Testis (tissue), 2 donors: ENCODE measurements at regions not wholly inside any gene's neighbourhood (a gene's known extent, or its start where the extent isn't known, plus 50 kb on each side); places are given as distances from the start of the nearest gene placed in this dataset.

Experiments
- DNase-seq: peaks from one replicate; pipeline ENCODE4 v3.0.0-alpha.2; 2019
- H3K27ac ChIP-seq, 2 donors: fragments of 200-600 bp; sonication (generic); one replicate each; pipeline ENCODE4 v1.5.1; 2019
- H3K27me3 ChIP-seq: fragments of 200-600 bp; sonication (generic); one replicate; pipeline ENCODE4 v1.5.1; 2019
- H3K36me3 ChIP-seq: fragments of 200-600 bp; sonication (generic); one replicate; pipeline ENCODE4 v1.5.1; 2017; ENCODE audit warnings: low read depth; ENCODE audit errors: missing control alignments
- H3K4me1 ChIP-seq: fragments of 200-600 bp; sonication (generic); one replicate; pipeline ENCODE4 v1.5.1; 2019
- H3K4me3 ChIP-seq, 2 donors: fragments of 200-600 bp; sonication (generic); one replicate each; pipeline ENCODE4 v1.5.1; 2017 to 2019
- H3K9me3 ChIP-seq: fragments of 200-600 bp; sonication (generic); one replicate; pipeline ENCODE4 v1.5.1; 2017
- POLR2A ChIP-seq: fragments of 450-650 bp; IDR thresholded peaks from one replicate; pipeline ENCODE4 v1.6.1; 2017; ENCODE audit warnings: antibody characterized with exemption, mild to moderate bottlenecking, moderate library complexity
- WGBS, 2 donors: methylation state at CpG; one replicate each; pipeline ENCODE4 v1.1.5; 2018; 5-methylcytosine and 5-hydroxymethylcytosine counted together
- intact Hi-C: fragments of 100-400 bp; cut with DNase I; formaldehyde crosslinking; loops from one replicate; pipeline ENCODE4 v1.15.1; 2023; ENCODE audit warnings: low total_unique reads
- TF ChIP-seq, protein P1 (sequence below), 3 experiments: fragments of 450-650 bp in 2 of 3; fragments of 200-600 bp in 1 of 3; sonication (generic) in 1 of 3; IDR thresholded peaks; one replicate each; pipeline ENCODE4 v1.5.1; 2016 to 2019; ENCODE audit warnings: antibody characterized with exemption in 3 of 3, mild to moderate bottlenecking in 2 of 3, moderate library complexity in 1 of 3

DNA sequence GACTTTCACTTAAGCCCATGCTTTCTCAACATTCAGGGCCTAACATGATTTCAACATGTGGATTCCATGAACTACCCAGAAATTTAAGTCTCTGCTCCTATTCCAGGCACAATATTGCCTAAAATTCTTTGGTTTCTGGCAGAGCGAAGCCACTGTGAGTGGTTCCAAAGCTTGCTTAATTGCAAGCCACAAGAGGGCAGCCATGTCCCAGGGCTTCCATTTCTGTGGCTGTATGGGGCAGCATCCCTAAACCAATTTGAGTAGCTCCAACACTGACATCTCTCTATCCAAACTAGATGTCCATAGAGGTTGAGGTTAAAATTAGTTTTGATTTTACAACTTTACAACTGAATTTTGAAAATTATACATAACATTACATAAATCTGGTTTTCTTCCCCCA lies 56.3 kb upstream of the MDFIC start:
- intact Hi-C loops, result no loop called here
- no peak for TF ChIP-seq POLR2A
- TF ChIP-seq, protein P1, sequence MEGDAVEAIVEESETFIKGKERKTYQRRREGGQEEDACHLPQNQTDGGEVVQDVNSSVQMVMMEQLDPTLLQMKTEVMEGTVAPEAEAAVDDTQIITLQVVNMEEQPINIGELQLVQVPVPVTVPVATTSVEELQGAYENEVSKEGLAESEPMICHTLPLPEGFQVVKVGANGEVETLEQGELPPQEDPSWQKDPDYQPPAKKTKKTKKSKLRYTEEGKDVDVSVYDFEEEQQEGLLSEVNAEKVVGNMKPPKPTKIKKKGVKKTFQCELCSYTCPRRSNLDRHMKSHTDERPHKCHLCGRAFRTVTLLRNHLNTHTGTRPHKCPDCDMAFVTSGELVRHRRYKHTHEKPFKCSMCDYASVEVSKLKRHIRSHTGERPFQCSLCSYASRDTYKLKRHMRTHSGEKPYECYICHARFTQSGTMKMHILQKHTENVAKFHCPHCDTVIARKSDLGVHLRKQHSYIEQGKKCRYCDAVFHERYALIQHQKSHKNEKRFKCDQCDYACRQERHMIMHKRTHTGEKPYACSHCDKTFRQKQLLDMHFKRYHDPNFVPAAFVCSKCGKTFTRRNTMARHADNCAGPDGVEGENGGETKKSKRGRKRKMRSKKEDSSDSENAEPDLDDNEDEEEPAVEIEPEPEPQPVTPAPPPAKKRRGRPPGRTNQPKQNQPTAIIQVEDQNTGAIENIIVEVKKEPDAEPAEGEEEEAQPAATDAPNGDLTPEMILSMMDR (IDR thresholded peaks at IDR 0.05), result peak in 2 of 3 experiments; percentile 38 to 41

More for the DNA sequence above, 56.3 kb upstream of the MDFIC start:
- Histone ChIP-seq H3K9me3 (no peaks in the 10 kb centered on the region), H3K36me3 (no peaks in the 10 kb centered on the region), H3K4me3 (no peak overlapping the region), H3K27ac (no peak overlapping the region), H3K4me1 (no peaks in the 10 kb centered on the region), H3K27me3 (no peaks in the 10 kb centered on the region)
- WGBS, 2 donors, result 76 to 95% methylated on average over 1 of the region's 1 CpG
- DNase-seq, result peak; percentile 58
